Activated T-cell treated with anti-CD3 and anti-CD28 coated beads for 48 hours (primary cell): ENCODE measurements at regions not wholly inside any gene's neighbourhood (a gene's known extent, or its start where the extent isn't known, plus 50 kb on each side); places are given as distances from the start of the nearest gene placed in this dataset.
"Not testable (repeated sequence)": the region's sequence is repeated elsewhere in the genome, so short reads cannot be mapped to it uniquely, and the experiment has no call there.

Experiments used
- DNase-seq: peaks from one replicate; pipeline ENCODE4 v3.0.0-alpha.2; 2020; ENCODE audit warnings: low read depth

- DNase-seq = not testable (repeated sequence)
Measured at GRCh38 chr3:198147993-198148392, 188.0 kb downstream of the LMLN start.

- not testable (repeated sequence) for DNase-seq
Measured at GRCh38 chr3:198149904-198150303, 189.9 kb downstream of the LMLN start.

GRCh38 chr3:198151867-198152266 lies 191.8 kb downstream of the LMLN start:
- DNase-seq = not testable (repeated sequence)

GRCh38 chr3:198155771-198156170 lies 195.8 kb downstream of the LMLN start:
- not testable (repeated sequence) for DNase-seq

GRCh38 chr3:198157231-198157868 lies 197.3 kb downstream of the LMLN start:
- not testable (repeated sequence) for DNase-seq

GRCh38 chr3:198158007-198158406 lies 198.0 kb downstream of the LMLN start:
- not testable (repeated sequence) for DNase-seq

GRCh38 chr3:198167339-198168039 lies 207.5 kb downstream of the LMLN start:
- peak; percentile 61 for DNase-seq

- DNase-seq = not testable (repeated sequence)
Measured at GRCh38 chr3:198170781-198171180, 210.8 kb downstream of the LMLN start.

- DNase-seq = not testable (repeated sequence)
Measured at GRCh38 chr3:198173080-198173479, 213.1 kb downstream of the LMLN start.

- DNase-seq = not testable (repeated sequence)
Measured at GRCh38 chr3:198173929-198174574, 214.0 kb downstream of the LMLN start.
